ENCODE measurements at regions not wholly inside any gene's neighbourhood (a gene's known extent, or its start where the extent isn't known, plus 50 kb on each side); places are given as distances from the start of the nearest gene placed in this dataset.

DNA sequence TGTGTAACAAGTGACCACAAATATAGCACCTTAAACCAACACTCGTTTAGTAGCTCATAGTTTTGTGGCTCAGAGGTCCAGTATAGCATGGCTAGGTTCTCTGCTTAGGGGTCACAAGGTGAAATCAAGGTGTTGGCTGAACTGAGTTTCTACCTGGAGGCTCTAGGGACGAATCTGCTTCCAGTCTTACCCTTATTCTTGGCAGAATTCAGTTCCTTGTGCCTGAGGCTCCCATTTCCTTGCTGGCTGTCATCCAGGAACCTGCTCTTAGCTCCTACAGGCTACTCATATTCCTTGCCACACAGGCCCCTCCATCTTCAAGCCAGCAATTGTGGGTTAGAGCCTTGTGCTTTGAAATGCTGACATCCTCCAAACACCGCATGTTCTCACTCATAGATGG, 212.3 kb upstream of the CDH13 start:
- Histone ChIP-seq H4K91ac (ENCODE audit: insufficient read depth, low read depth, low read length) (no peak overlapping the region), H3K4me2 (ENCODE audit: low read depth, low read length) (no peak overlapping the region), H3K4ac (ENCODE audit: low read depth, low read length) (no peak overlapping the region), H2BK20ac (ENCODE audit: low read depth, low read length) (no peak overlapping the region), H4K20me1 (ENCODE audit: insufficient read depth, low read length) (no peaks in the 10 kb centered on the region), H3K9ac (ENCODE audit: low read depth, low read length) (no peak overlapping the region), H4K8ac (ENCODE audit: low read depth in 2 of 2, low read length in 2 of 2) (no peak overlapping the region), H3K4me3 (ENCODE audit: insufficient read depth, low read depth, low read length) (no peak overlapping the region), H3K23ac (ENCODE audit: low read depth, low read length) (no peak overlapping the region), H2AK5ac (ENCODE audit: low read depth, low read length) (no peak overlapping the region), H3K4me1 (ENCODE audit: control insufficient read depth, insufficient read depth, low read length) (no peaks in the 10 kb centered on the region), H2AFZ (replicated peaks; ENCODE audit: low read length, poor library complexity) (no peak overlapping the region), H3K27me3 (ENCODE audit: control insufficient read depth, insufficient read depth, low read length) (no peaks in the 10 kb centered on the region), H3K18ac (ENCODE audit: low read depth, low read length) (no peak overlapping the region), H2BK120ac (ENCODE audit: low read depth, low read length) (no peak overlapping the region), H4K5ac (ENCODE audit: low read depth, low read length) (no peak overlapping the region), H2BK5ac (ENCODE audit: low read depth, low read length, poor library complexity, severe bottlenecking) (no peak overlapping the region), H3K9me3 (ENCODE audit: control insufficient read depth, insufficient read depth, low read length) (no peaks in the 10 kb centered on the region), H3K9me1 (ENCODE audit: insufficient read depth, low read length) (no peaks in the 10 kb centered on the region), H3K56ac (ENCODE audit: extremely low read depth, insufficient read depth, low read length) (no peak overlapping the region), H2AK9ac (replicated peaks; ENCODE audit: low read depth, low read length, poor library complexity) (no peak overlapping the region), H3K79me1 (ENCODE audit: low read depth in 1 of 2, low read length in 2 of 2) (no peaks in the 10 kb centered on the region), H3K27ac (ENCODE audit: insufficient read depth, low read length) (no peak overlapping the region), H2BK15ac (ENCODE audit: low read depth, low read length) (no peak overlapping the region), H3K14ac (replicated peaks; ENCODE audit: low read depth, low read length) (no peak overlapping the region), H3K36me3 (ENCODE audit: control insufficient read depth, insufficient read depth, low read length) (no peaks in the 10 kb centered on the region)
- no peak for TF ChIP-seq CEBPB (IDR thresholded peaks at IDR 0.05; ENCODE audit: low read depth, low read length)
- no peak for TF ChIP-seq BHLHE40 (IDR thresholded peaks at IDR 0.05; ENCODE audit: low read depth, low read length)
- TF ChIP-seq RCOR1 (IDR thresholded peaks at IDR 0.05; ENCODE audit: insufficient replicate concordance, low read length): no peak
- TF ChIP-seq MAFK (IDR thresholded peaks at IDR 0.05; ENCODE audit: low read depth, low read length): no peak
- no peak for TF ChIP-seq RFX5 (IDR thresholded peaks at IDR 0.05; ENCODE audit: low read depth, low read length)
- TF ChIP-seq RAD21 (IDR thresholded peaks at IDR 0.05; ENCODE audit: low read length): no peak
- TF ChIP-seq, protein P1, sequence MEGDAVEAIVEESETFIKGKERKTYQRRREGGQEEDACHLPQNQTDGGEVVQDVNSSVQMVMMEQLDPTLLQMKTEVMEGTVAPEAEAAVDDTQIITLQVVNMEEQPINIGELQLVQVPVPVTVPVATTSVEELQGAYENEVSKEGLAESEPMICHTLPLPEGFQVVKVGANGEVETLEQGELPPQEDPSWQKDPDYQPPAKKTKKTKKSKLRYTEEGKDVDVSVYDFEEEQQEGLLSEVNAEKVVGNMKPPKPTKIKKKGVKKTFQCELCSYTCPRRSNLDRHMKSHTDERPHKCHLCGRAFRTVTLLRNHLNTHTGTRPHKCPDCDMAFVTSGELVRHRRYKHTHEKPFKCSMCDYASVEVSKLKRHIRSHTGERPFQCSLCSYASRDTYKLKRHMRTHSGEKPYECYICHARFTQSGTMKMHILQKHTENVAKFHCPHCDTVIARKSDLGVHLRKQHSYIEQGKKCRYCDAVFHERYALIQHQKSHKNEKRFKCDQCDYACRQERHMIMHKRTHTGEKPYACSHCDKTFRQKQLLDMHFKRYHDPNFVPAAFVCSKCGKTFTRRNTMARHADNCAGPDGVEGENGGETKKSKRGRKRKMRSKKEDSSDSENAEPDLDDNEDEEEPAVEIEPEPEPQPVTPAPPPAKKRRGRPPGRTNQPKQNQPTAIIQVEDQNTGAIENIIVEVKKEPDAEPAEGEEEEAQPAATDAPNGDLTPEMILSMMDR (conservative IDR thresholded peaks at IDR 0.05; ENCODE audit: low read depth, low read length): no peak
- no peak for TF ChIP-seq MAZ (IDR thresholded peaks at IDR 0.05; ENCODE audit: borderline replicate concordance, low read depth, low read length)
- TF ChIP-seq POLR2A (IDR thresholded peaks at IDR 0.05; ENCODE audit: low read depth, low read length): no peak
- TF ChIP-seq, protein P2, sequence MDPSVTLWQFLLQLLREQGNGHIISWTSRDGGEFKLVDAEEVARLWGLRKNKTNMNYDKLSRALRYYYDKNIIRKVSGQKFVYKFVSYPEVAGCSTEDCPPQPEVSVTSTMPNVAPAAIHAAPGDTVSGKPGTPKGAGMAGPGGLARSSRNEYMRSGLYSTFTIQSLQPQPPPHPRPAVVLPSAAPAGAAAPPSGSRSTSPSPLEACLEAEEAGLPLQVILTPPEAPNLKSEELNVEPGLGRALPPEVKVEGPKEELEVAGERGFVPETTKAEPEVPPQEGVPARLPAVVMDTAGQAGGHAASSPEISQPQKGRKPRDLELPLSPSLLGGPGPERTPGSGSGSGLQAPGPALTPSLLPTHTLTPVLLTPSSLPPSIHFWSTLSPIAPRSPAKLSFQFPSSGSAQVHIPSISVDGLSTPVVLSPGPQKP (IDR thresholded peaks at IDR 0.05; ENCODE audit: borderline replicate concordance, low read depth, low read length): no peak
- no TSS peak for BruUV-seq (replicated peaks)
- WGBS, 2 experiments (ENCODE audit: extremely low coverage in 2 of 2, insufficient read length in 1 of 2): no CpG with 5 or more reads among the region's 3 CpGs
- CTCF ChIA-PET: no interaction called here
- intact Hi-C loops (cut with micrococcal nuclease) (no loop called here), dilution Hi-C loops (cut with HindIII; ENCODE audit: low sequenced_read_pairs, unreplicated experiment) (no loop called here), in situ Hi-C loops (cut with MboI; ENCODE audit: low sequenced_read_pairs) (no loop called here)
- POLR2A ChIA-PET (ENCODE audit: unreplicated experiment): no interaction called here
- ATAC-seq (ENCODE audit: low read depth) (no peak), DNase-seq (no peak)
